ENCODE measurements at regions not wholly inside any gene's neighbourhood (a gene's known extent, or its start where the extent isn't known, plus 50 kb on each side); places are given as distances from the start of the nearest gene placed in this dataset.
"Not testable (repeated sequence)": the region's sequence is repeated elsewhere in the genome, so short reads cannot be mapped to it uniquely, and the experiment has no call there.

- DNase-seq (ENCODE audit: low read depth in 1 of 2, low spot score in 2 of 2) = no peak
- Histone ChIP-seq H3K4me3 (no peak overlapping the region), H3K27ac (no peak overlapping the region), H3K9me3 (replicated peaks) (no peaks in the 10 kb centered on the region), H3K36me3 (no peaks in the 10 kb centered on the region), H3K27me3 (replicated peaks) (no peaks in the 10 kb centered on the region), H3K4me1 (replicated peaks) (no peaks in the 10 kb centered on the region)
These were observed 159.7 kb upstream of the TSC22D1 start for GRCh38 chr13:44735806-44736205.

- no peak for DNase-seq (ENCODE audit: low read depth in 1 of 2, low spot score in 2 of 2)
- H3K9me3 ChIP-seq (replicated peaks) = no peaks in the 10 kb centered on the region
These were observed 158.1 kb upstream of the TSC22D1 start for GRCh38 chr13:44734201-44734707.

GRCh38 chr13:44732503-44733098 is 156.5 kb upstream of the TSC22D1 start:
- DNase-seq (ENCODE audit: low read depth in 1 of 2, low spot score in 2 of 2) = no peak

More at GRCh38 chr13:44734201-44734707, 158.1 kb upstream of the TSC22D1 start:
- H3K4me3 ChIP-seq = no peak overlapping the region
- H3K27ac ChIP-seq = no peak overlapping the region
- no peaks in the 10 kb centered on the region for H3K36me3 ChIP-seq
- no peaks in the 10 kb centered on the region for H3K27me3 ChIP-seq (replicated peaks)
- H3K4me1 ChIP-seq (replicated peaks) = no peaks in the 10 kb centered on the region

GRCh38 chr13:44730851-44731250 is 154.7 kb upstream of the TSC22D1 start:
- no peak for DNase-seq (ENCODE audit: low read depth in 1 of 2, low spot score in 2 of 2)
- no peaks in the 10 kb centered on the region for H3K9me3 ChIP-seq (replicated peaks)
- no peaks in the 10 kb centered on the region for H3K27me3 ChIP-seq (replicated peaks)
- no peak overlapping the region for H3K27ac ChIP-seq
- no peaks in the 10 kb centered on the region for H3K4me1 ChIP-seq (replicated peaks)
- no peaks in the 10 kb centered on the region for H3K36me3 ChIP-seq
- H3K4me3 ChIP-seq = no peak overlapping the region

More at GRCh38 chr13:44732503-44733098, 156.5 kb upstream of the TSC22D1 start:
- H3K27ac ChIP-seq = no peak overlapping the region
- no peaks in the 10 kb centered on the region for H3K4me1 ChIP-seq (replicated peaks)
- H3K9me3 ChIP-seq (replicated peaks) = no peaks in the 10 kb centered on the region
- no peaks in the 10 kb centered on the region for H3K36me3 ChIP-seq
- no peak overlapping the region for H3K4me3 ChIP-seq
- no peaks in the 10 kb centered on the region for H3K27me3 ChIP-seq (replicated peaks)

- no peaks in the 10 kb centered on the region for H3K9me3 ChIP-seq (replicated peaks)
- H3K27me3 ChIP-seq (replicated peaks) = no peaks in the 10 kb centered on the region
- no peaks in the 10 kb centered on the region for H3K36me3 ChIP-seq
- no peak overlapping the region for H3K4me3 ChIP-seq
- H3K27ac ChIP-seq = no peak overlapping the region
- no peaks in the 10 kb centered on the region for H3K4me1 ChIP-seq (replicated peaks)
- DNase-seq (ENCODE audit: low read depth in 1 of 2, low spot score in 2 of 2) = no peak
These were observed 154.0 kb upstream of the TSC22D1 start for GRCh38 chr13:44730099-44730498.

- H3K27me3 ChIP-seq (replicated peaks); H3K4me3 ChIP-seq; H3K9me3 ChIP-seq (replicated peaks); H3K4me1 ChIP-seq (replicated peaks); DNase-seq (ENCODE audit: low read depth in 1 of 2, low spot score in 2 of 2); H3K36me3 ChIP-seq; H3K27ac ChIP-seq: not testable (repeated sequence)
These were observed 151.5 kb upstream of the TSC22D1 start for GRCh38 chr13:44727591-44727990.

GRCh38 chr13:44726778-44727177 is 150.6 kb upstream of the TSC22D1 start:
- Histone ChIP-seq H3K4me3 (no peak overlapping the region), H3K4me1 (replicated peaks) (no peaks in the 10 kb centered on the region), H3K27ac (no peak overlapping the region), H3K27me3 (replicated peaks) (no peaks in the 10 kb centered on the region), H3K36me3 (no peaks in the 10 kb centered on the region), H3K9me3 (replicated peaks) (no peaks in the 10 kb centered on the region; the same call in 1 of the 2 replicates)
- DNase-seq (ENCODE audit: low read depth in 1 of 2, low spot score in 2 of 2) = no peak

GRCh38 chr13:44726214-44726613 is 150.1 kb upstream of the TSC22D1 start:
- Histone ChIP-seq H3K9me3 (replicated peaks) (peaks cover 4% of the 10 kb centered on the region; the same call in 1 of the 2 replicates), H3K4me1 (replicated peaks) (peaks cover 2% of the 10 kb centered on the region), H3K27me3 (replicated peaks) (no peaks in the 10 kb centered on the region), H3K4me3 (no peak overlapping the region), H3K27ac (no peak overlapping the region), H3K36me3 (no peaks in the 10 kb centered on the region)
- no peak for DNase-seq (ENCODE audit: low read depth in 1 of 2, low spot score in 2 of 2)

- peak; percentile 81 to 93 for DNase-seq (ENCODE audit: low read depth in 1 of 2, low spot score in 2 of 2)
- Histone ChIP-seq H3K4me3 (no peak overlapping the region), H3K9me3 (replicated peaks) (peaks cover 4% of the 10 kb centered on the region; the same call in 1 of the 2 replicates), H3K36me3 (no peaks in the 10 kb centered on the region), H3K4me1 (replicated peaks) (peaks cover 26% of the 10 kb centered on the region), H3K27me3 (replicated peaks) (no peaks in the 10 kb centered on the region), H3K27ac (peak overlapping the region; percentile 62)
These were observed 143.9 kb upstream of the TSC22D1 start for GRCh38 chr13:44719857-44720671.

GRCh38 chr13:44718467-44718866 is 142.3 kb upstream of the TSC22D1 start:
- DNase-seq (ENCODE audit: low read depth in 1 of 2, low spot score in 2 of 2) = no peak
- Histone ChIP-seq H3K4me3 (no peak overlapping the region), H3K4me1 (replicated peaks) (peaks cover 41% of the 10 kb centered on the region), H3K27me3 (replicated peaks) (no peaks in the 10 kb centered on the region), H3K27ac (no peak overlapping the region; the same call in 1 of the 2 replicates), H3K36me3 (no peaks in the 10 kb centered on the region), H3K9me3 (replicated peaks) (peaks cover 4% of the 10 kb centered on the region; the same call in 1 of the 2 replicates)

GRCh38 chr13:44715287-44716230 is 139.4 kb upstream of the TSC22D1 start:
- DNase-seq (ENCODE audit: low read depth in 1 of 2, low spot score in 2 of 2) = no peak
- Histone ChIP-seq H3K27ac (peak overlapping the region; percentile 91), H3K4me1 (replicated peaks) (peaks cover 53% of the 10 kb centered on the region), H3K36me3 (no peaks in the 10 kb centered on the region), H3K9me3 (replicated peaks) (no peaks in the 10 kb centered on the region), H3K27me3 (replicated peaks) (no peaks in the 10 kb centered on the region), H3K4me3 (no peak overlapping the region)

- DNase-seq (ENCODE audit: low read depth in 1 of 2, low spot score in 2 of 2) = peak; percentile 88 to 93
- H3K4me1 ChIP-seq (replicated peaks) = peaks cover 50% of the 10 kb centered on the region
- H3K27ac ChIP-seq = peak overlapping the region; percentile 91
- no peaks in the 10 kb centered on the region for H3K27me3 ChIP-seq (replicated peaks)
- no peak overlapping the region for H3K4me3 ChIP-seq
- no peaks in the 10 kb centered on the region for H3K9me3 ChIP-seq (replicated peaks)
- no peaks in the 10 kb centered on the region for H3K36me3 ChIP-seq
These were observed 137.8 kb upstream of the TSC22D1 start for GRCh38 chr13:44713788-44714469.

GRCh38 chr13:44711706-44712105 is 135.6 kb upstream of the TSC22D1 start:
- Histone ChIP-seq H3K36me3 (no peaks in the 10 kb centered on the region), H3K27ac (no peak overlapping the region), H3K4me3 (no peak overlapping the region), H3K27me3 (replicated peaks) (no peaks in the 10 kb centered on the region), H3K4me1 (replicated peaks) (peaks cover 57% of the 10 kb centered on the region), H3K9me3 (replicated peaks) (no peaks in the 10 kb centered on the region)
- no peak for DNase-seq (ENCODE audit: low read depth in 1 of 2, low spot score in 2 of 2)
